H9 (cell line): ENCODE measurements at regions not wholly inside any gene's neighbourhood (a gene's known extent, or its start where the extent isn't known, plus 50 kb on each side); places are given as distances from the start of the nearest gene placed in this dataset.

Source experiments
- DNase-seq: peaks from one replicate; pipeline ENCODE4 v3.0.0-alpha.2; 2017
- H2AFZ ChIP-seq: one replicate; pipeline ENCODE4 v1.6.1; 2013; ENCODE audit warnings: mild to moderate bottlenecking, low read length, control low read depth, moderate library complexity
- H2AK5ac ChIP-seq: 2 replicates; pipeline ENCODE4 v1.6.1; 2013; ENCODE audit warnings: low read length, control low read depth, mixed read lengths; ENCODE audit not compliant: insufficient read length
- H2BK120ac ChIP-seq: one replicate; pipeline ENCODE4 v1.6.1; 2013; ENCODE audit warnings: low read depth, mild to moderate bottlenecking, low read length, control low read depth, inconsistent platforms; ENCODE audit not compliant: poor library complexity, severe bottlenecking
- H2BK12ac ChIP-seq: 2 replicates; pipeline ENCODE4 v1.6.1; 2013; ENCODE audit warnings: low read length, control low read depth, mixed read lengths, low read depth; ENCODE audit not compliant: insufficient read length
- H2BK15ac ChIP-seq: 2 replicates; pipeline ENCODE4 v1.6.1; 2013; ENCODE audit warnings: low read depth, low read length, control low read depth
- H2BK20ac ChIP-seq: one replicate; pipeline ENCODE4 v1.6.1; 2013; ENCODE audit warnings: low read depth, mild to moderate bottlenecking, low read length, control low read depth, inconsistent platforms; ENCODE audit not compliant: poor library complexity, severe bottlenecking
- H2BK5ac ChIP-seq: 2 replicates; pipeline ENCODE4 v1.6.1; 2013; ENCODE audit warnings: low read length, control low read depth, mixed read lengths; ENCODE audit not compliant: insufficient read length
- H3K14ac ChIP-seq: 2 replicates; pipeline ENCODE4 v1.6.1; 2013; ENCODE audit warnings: low read length, control low read depth; ENCODE audit not compliant: insufficient read depth
- H3K18ac ChIP-seq: 2 replicates; pipeline ENCODE4 v1.6.1; 2013; ENCODE audit warnings: low read depth, mild to moderate bottlenecking, mixed read lengths, low read length, control low read depth; ENCODE audit not compliant: insufficient read length
- H3K23ac ChIP-seq: 2 replicates; pipeline ENCODE4 v1.6.1; 2013; ENCODE audit warnings: low read length, control low read depth, mixed read lengths, low read depth; ENCODE audit not compliant: insufficient read length
- H3K23me2 ChIP-seq: 2 replicates; pipeline ENCODE4 v1.6.1; 2013; ENCODE audit warnings: low read depth, mild to moderate bottlenecking, mixed read lengths, low read length, control low read depth; ENCODE audit not compliant: insufficient read length, poor library complexity, severe bottlenecking
- H3K27ac ChIP-seq: 2 replicates; pipeline ENCODE4 v1.5.1; 2013; ENCODE audit warnings: low read length, control low read depth, mixed read lengths, low read depth; ENCODE audit not compliant: insufficient read length
- H3K27me3 ChIP-seq: 2 replicates; pipeline ENCODE4 v1.6.1; 2013; ENCODE audit warnings: low read length, control low read depth, inconsistent platforms; ENCODE audit not compliant: insufficient read depth
- H3K4ac ChIP-seq: 2 replicates; pipeline ENCODE4 v1.6.1; 2013; ENCODE audit warnings: low read depth, mild to moderate bottlenecking, control low read depth, inconsistent platforms, low read length, moderate library complexity
- H3K4me1 ChIP-seq: 2 replicates; pipeline ENCODE4 v1.6.1; 2013; ENCODE audit warnings: low read length, control low read depth, inconsistent platforms; ENCODE audit not compliant: insufficient read depth
- H3K4me2 ChIP-seq: 2 replicates; pipeline ENCODE4 v1.6.1; 2013; ENCODE audit warnings: low read length, control low read depth, mixed read lengths; ENCODE audit not compliant: insufficient read length, insufficient read depth
- H3K56ac ChIP-seq: 2 replicates; pipeline ENCODE4 v1.6.1; 2013; ENCODE audit warnings: low read depth, mild to moderate bottlenecking, mixed read lengths, low read length, control low read depth; ENCODE audit not compliant: insufficient read length
- H3K79me1 ChIP-seq: 2 replicates; pipeline ENCODE4 v1.6.1; 2013; ENCODE audit warnings: low read depth, mild to moderate bottlenecking, moderate library complexity, low read length, control low read depth, inconsistent platforms; ENCODE audit not compliant: insufficient read depth, poor library complexity, severe bottlenecking
- H3K79me2 ChIP-seq: 2 replicates; pipeline ENCODE4 v1.6.1; 2013; ENCODE audit warnings: low read length, control low read depth, inconsistent platforms; ENCODE audit not compliant: insufficient read depth
- H3K9ac ChIP-seq: 2 replicates; pipeline ENCODE4 v1.6.1; 2013; ENCODE audit warnings: low read length, control low read depth, mixed read lengths; ENCODE audit not compliant: insufficient read length; ENCODE audit errors: extremely low read depth
- H3K9me3 ChIP-seq: one replicate; pipeline ENCODE4 v1.6.1; 2013; ENCODE audit warnings: low read depth, low read length, inconsistent platforms; ENCODE audit not compliant: control insufficient read depth
- H3T11ph ChIP-seq: one replicate; pipeline ENCODE4 v1.6.1; 2013; ENCODE audit warnings: mild to moderate bottlenecking, low read length, control low read depth, inconsistent platforms
- H4K20me1 ChIP-seq: one replicate; pipeline ENCODE4 v1.6.1; 2013; ENCODE audit not compliant: control insufficient read depth, insufficient read length, insufficient read depth
- H4K5ac ChIP-seq: 2 replicates; pipeline ENCODE4 v1.6.1; 2013; ENCODE audit warnings: low read depth, mild to moderate bottlenecking, mixed read lengths, low read length, control low read depth; ENCODE audit not compliant: insufficient read length
- H4K8ac ChIP-seq: replicated peaks from 2 replicates; pipeline ENCODE4 v1.6.1; 2013; ENCODE audit warnings: low read length, control low read depth, mixed read lengths, low read depth; ENCODE audit not compliant: insufficient read length
- H4K91ac ChIP-seq: 2 replicates; pipeline ENCODE4 v1.6.1; 2013; ENCODE audit warnings: low read depth, mild to moderate bottlenecking, moderate library complexity, mixed read lengths, low read length, control low read depth; ENCODE audit not compliant: insufficient read length
- H3K27ac Mint-ChIP-seq, 3 experiments: 2 replicates in 2 of 3; 3 replicates in 1 of 3; pipeline ENCODE4 v1.8.0; 2020 to 2021; ENCODE audit warnings: mixed read lengths in 3 of 3, mild to moderate bottlenecking in 1 of 3, moderate library complexity in 1 of 3
- H3K27me3 Mint-ChIP-seq: 2 replicates; pipeline ENCODE4 v1.8.0; 2021; ENCODE audit warnings: low read depth, mild to moderate bottlenecking, moderate library complexity, mixed read lengths
- H3K36me3 Mint-ChIP-seq, 3 experiments: 2 replicates in 2 of 3; 3 replicates in 1 of 3; pipeline ENCODE4 v1.8.0; 2020 to 2021; ENCODE audit warnings: low read depth in 3 of 3, mixed read lengths in 3 of 3; ENCODE audit not compliant: insufficient read depth in 1 of 3
- H3K4me1 Mint-ChIP-seq, 2 experiments: 2 replicates each; pipeline ENCODE4 v1.8.0; 2020; ENCODE audit warnings: mixed read lengths in 2 of 2
- H3K4me3 Mint-ChIP-seq, 2 experiments: 2 replicates in 1 of 2; 3 replicates in 1 of 2; pipeline ENCODE4 v1.8.0; 2020 to 2021; ENCODE audit warnings: mild to moderate bottlenecking in 2 of 2, mixed read lengths in 2 of 2, moderate library complexity in 1 of 2
- H3K9me3 Mint-ChIP-seq, 2 experiments: 2 replicates in 1 of 2; 3 replicates in 1 of 2; pipeline ENCODE4 v1.8.0; 2020; ENCODE audit warnings: mild to moderate bottlenecking in 2 of 2, mixed read lengths in 2 of 2, moderate library complexity in 1 of 2
- CTCF ChIP-seq: fragments of 200-600 bp; sonication (generic); conservative IDR thresholded peaks from 3 replicates; pipeline ENCODE4 v1.8.0; 2021; ENCODE audit warnings: antibody characterized with exemption, mild to moderate bottlenecking
- WGBS: extraction: QIAGEN DNeasy Blood & Tissue Kit; methylation state at CpG from one replicate; pipeline ENCODE4 v1.1.7; 2013; ENCODE audit warnings: missing lambda C conversion rate, low lambda C conversion rate, mixed read lengths; ENCODE audit not compliant: insufficient read length; ENCODE audit errors: extremely low coverage; 5-methylcytosine and 5-hydroxymethylcytosine counted together

- Histone ChIP-seq H2BK120ac (no peak overlapping the region), H2BK12ac (no peak overlapping the region), H3K4ac (no peak overlapping the region), H4K8ac (no peak overlapping the region), H4K5ac (no peak overlapping the region), H3K23ac (no peak overlapping the region), H2BK5ac (no peak overlapping the region), H2AK5ac (no peak overlapping the region), H3K79me2 (no peaks in the 10 kb centered on the region), H3K9me3 (no peaks in the 10 kb centered on the region), H3K79me1 (no peaks in the 10 kb centered on the region), H2BK20ac (no peak overlapping the region), H3T11ph (no peak overlapping the region), H3K14ac (no peak overlapping the region), H2BK15ac (no peak overlapping the region), H3K4me1 (no peaks in the 10 kb centered on the region), H2AFZ (no peak overlapping the region), H3K27me3 (no peaks in the 10 kb centered on the region), H4K91ac (no peak overlapping the region), H3K18ac (no peak overlapping the region), H4K20me1 (no peaks in the 10 kb centered on the region), H3K56ac (no peak overlapping the region), H3K9ac (no peak overlapping the region), H3K27ac (no peak overlapping the region), H3K23me2 (no peaks in the 10 kb centered on the region), H3K4me2 (no peak overlapping the region)
- Mint-ChIP-seq H3K4me3 (no peak overlapping the region), H3K9me3 (peaks cover 2 to 5% of the 10 kb centered on the region in 2 experiments; a peak in 3 of 5 replicates), H3K27me3 (no peaks in the 10 kb centered on the region), H3K27ac (no peak overlapping the region), H3K4me1 (0 out of 4 replicates have a peak, but pooled peaks cover 0 to 1% of the 10 kb centered on the region in 2 experiments), H3K36me3 (no peaks in the 10 kb centered on the region; a peak in 1 of 7 replicates)
- DNase-seq = no peak
- WGBS = no CpG with 5 or more reads among the region's 2 CpGs
- TF ChIP-seq CTCF = no peak
Measured at GRCh38 chr3:94965867-94966475, 903.1 kb downstream of the NSUN3 start.
